ENCODE measurements at regions not wholly inside any gene's neighbourhood (a gene's known extent, or its start where the extent isn't known, plus 50 kb on each side); places are given as distances from the start of the nearest gene placed in this dataset.

DNA sequence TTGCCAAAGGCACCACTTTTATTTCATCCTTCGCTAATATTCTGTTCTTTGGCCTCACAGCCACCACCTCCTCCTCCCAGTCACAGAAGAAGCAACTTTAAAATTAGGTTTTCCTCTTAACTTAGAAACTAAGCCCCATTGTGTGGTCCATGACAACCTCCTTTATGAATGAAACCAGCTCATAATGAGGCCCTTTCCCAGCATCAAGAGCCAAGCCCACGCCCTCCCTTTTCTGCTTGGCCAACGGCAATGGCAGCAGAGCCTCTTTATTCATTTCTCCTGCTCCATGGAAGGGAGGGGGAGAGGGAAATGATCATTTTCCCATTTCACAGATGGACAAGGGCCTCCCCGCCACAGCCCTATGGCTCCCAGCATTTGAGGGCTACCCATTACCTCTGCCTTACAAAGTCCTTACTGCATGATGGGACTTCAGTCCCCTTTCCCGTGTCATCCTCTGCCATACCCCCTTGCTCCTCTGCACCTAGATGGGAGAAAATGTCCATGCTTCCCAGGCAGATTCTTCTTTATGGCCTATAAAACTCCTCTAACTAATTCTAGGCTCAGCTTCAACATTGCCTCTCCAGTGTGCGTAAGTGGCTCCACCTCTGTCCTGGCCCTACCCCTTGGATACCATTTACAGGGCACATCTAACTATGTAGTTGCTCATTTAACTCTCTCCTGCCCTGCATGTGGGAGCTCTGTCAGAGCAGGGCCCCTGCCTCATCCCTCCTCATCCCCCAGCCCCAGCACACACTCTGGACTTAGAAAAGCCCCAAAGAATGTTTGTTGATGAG, 475.5 kb downstream of the RPS24 start:
- POLR2A ChIA-PET (ENCODE audit: low non-redundant PET) = no interaction called here
- DNase-seq (ENCODE audit: low spot score) = no peak
- CTCF ChIA-PET = no interaction called here
- no peak for TF ChIP-seq EZH2 (IDR thresholded peaks at IDR 0.05; ENCODE audit: borderline replicate concordance, low read depth, low read length, poor library complexity, severe bottlenecking)
- no peak for TF ChIP-seq CTCF (conservative IDR thresholded peaks at IDR 0.05; ENCODE audit: low read depth, low read length)
- intact Hi-C loops (cut with micrococcal nuclease; ENCODE audit: unreplicated experiment) = no loop called here
- Histone ChIP-seq H3K27ac (ENCODE audit: low read depth, low read length, poor library complexity, severe bottlenecking) (no peak overlapping the region), H3K9me3 (ENCODE audit: low read depth, low read length, poor library complexity, severe bottlenecking) (no peaks in the 10 kb centered on the region), H3K4me3 (ENCODE audit: low read depth, low read length, poor library complexity, severe bottlenecking) (no peak overlapping the region), H3K27me3 (replicated peaks; ENCODE audit: insufficient read depth, low read depth, low read length, poor library complexity) (no peaks in the 10 kb centered on the region), H3K4me1 (ENCODE audit: insufficient read depth, low read length, poor library complexity, severe bottlenecking) (no peaks in the 10 kb centered on the region), H3K36me3 (ENCODE audit: insufficient read depth, low read length, poor library complexity, severe bottlenecking) (no peaks in the 10 kb centered on the region)
- BruUV-seq (replicated peaks) = no TSS peak

GRCh38 chr10:78510566-78511323, 477.1 kb downstream of the RPS24 start:
- H3K36me3 ChIP-seq (ENCODE audit: insufficient read depth, low read length, poor library complexity, severe bottlenecking) = no peaks in the 10 kb centered on the region
- TF ChIP-seq CTCF (conservative IDR thresholded peaks at IDR 0.05; ENCODE audit: low read depth, low read length) = no peak
- no peak for TF ChIP-seq EZH2 (IDR thresholded peaks at IDR 0.05; ENCODE audit: borderline replicate concordance, low read depth, low read length, poor library complexity, severe bottlenecking)
- ChIA-PET CTCF (no interaction called here), POLR2A (ENCODE audit: low non-redundant PET) (interaction anchor here (0.7 kb wide), 1 partner anchor 38 kb away, joined by 4 read pairs; no protein-coding TSS in a partner anchor)
- no peaks in the 10 kb centered on the region for H3K27me3 ChIP-seq (replicated peaks; ENCODE audit: insufficient read depth, low read depth, low read length, poor library complexity)
- H3K27ac ChIP-seq (ENCODE audit: low read depth, low read length, poor library complexity, severe bottlenecking) = no peak overlapping the region
- H3K4me3 ChIP-seq (ENCODE audit: low read depth, low read length, poor library complexity, severe bottlenecking) = no peak overlapping the region
- H3K4me1 ChIP-seq (ENCODE audit: insufficient read depth, low read length, poor library complexity, severe bottlenecking) = no peaks in the 10 kb centered on the region
- no peaks in the 10 kb centered on the region for H3K9me3 ChIP-seq (ENCODE audit: low read depth, low read length, poor library complexity, severe bottlenecking)
- no peak for DNase-seq (ENCODE audit: low spot score)
- BruUV-seq (replicated peaks) = no TSS peak
- intact Hi-C loops (cut with micrococcal nuclease; ENCODE audit: unreplicated experiment) = no loop called here

DNA sequence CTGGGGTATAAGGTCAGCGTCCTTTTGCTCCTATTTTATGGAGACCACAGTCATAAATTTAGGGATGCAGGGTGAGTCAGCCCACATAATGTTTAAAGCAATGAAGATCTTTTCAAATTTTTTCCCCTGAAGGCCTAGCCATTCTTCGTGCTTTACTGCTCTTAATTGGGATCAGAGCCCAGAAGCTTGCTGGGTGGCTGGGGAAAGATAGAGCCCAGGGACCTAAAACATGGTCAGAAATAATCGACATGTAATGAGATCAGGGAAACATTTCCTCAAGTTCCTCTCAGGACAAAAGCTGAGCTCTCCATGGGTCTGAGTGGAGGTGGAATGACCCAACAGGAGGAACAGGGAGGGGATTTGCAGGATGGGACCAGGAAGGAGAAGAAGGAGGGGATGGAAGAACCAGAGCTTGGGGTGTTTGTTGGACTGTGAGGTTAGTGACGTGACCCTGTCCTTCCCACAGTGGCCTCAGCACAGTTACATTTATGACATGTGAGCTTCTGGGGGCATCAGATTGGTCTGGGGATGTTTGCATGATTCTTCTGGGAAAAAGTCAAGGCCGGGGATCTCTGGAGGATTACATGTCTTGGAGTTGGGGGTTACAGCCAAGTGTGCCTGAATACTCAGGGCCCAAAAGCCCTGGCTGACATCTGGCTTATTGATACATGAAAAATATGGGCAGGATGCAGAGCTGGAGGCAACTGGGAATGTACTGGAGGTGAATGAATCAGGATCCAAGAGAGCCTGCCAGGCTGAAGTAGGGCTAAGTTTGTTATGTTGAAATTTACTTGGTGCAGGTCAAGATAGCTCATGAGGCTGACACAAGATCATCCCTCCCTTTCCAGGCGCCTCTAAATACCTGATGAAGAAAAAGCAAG, 477.9 kb downstream of the RPS24 start:
- TF ChIP-seq EZH2 (IDR thresholded peaks at IDR 0.05; ENCODE audit: borderline replicate concordance, low read depth, low read length, poor library complexity, severe bottlenecking) = no peak
- no peak for TF ChIP-seq CTCF (conservative IDR thresholded peaks at IDR 0.05; ENCODE audit: low read depth, low read length)
- H3K9me3 ChIP-seq (ENCODE audit: low read depth, low read length, poor library complexity, severe bottlenecking) = no peaks in the 10 kb centered on the region
- no peaks in the 10 kb centered on the region for H3K36me3 ChIP-seq (ENCODE audit: insufficient read depth, low read length, poor library complexity, severe bottlenecking)
- no peak overlapping the region for H3K27ac ChIP-seq (ENCODE audit: low read depth, low read length, poor library complexity, severe bottlenecking)
- H3K4me1 ChIP-seq (ENCODE audit: insufficient read depth, low read length, poor library complexity, severe bottlenecking) = no peaks in the 10 kb centered on the region
- H3K27me3 ChIP-seq (replicated peaks; ENCODE audit: insufficient read depth, low read depth, low read length, poor library complexity) = no peaks in the 10 kb centered on the region
- H3K4me3 ChIP-seq (ENCODE audit: low read depth, low read length, poor library complexity, severe bottlenecking) = no peak overlapping the region
- intact Hi-C loops (cut with micrococcal nuclease; ENCODE audit: unreplicated experiment) = no loop called here
- BruUV-seq (replicated peaks) = no TSS peak
- ChIA-PET CTCF (no interaction called here), POLR2A (ENCODE audit: low non-redundant PET) (no interaction called here)
- DNase-seq (ENCODE audit: low spot score) = no peak
